ENCODE measurements at regions not wholly inside any gene's neighbourhood (a gene's known extent, or its start where the extent isn't known, plus 50 kb on each side); places are given as distances from the start of the nearest gene placed in this dataset.

DNA sequence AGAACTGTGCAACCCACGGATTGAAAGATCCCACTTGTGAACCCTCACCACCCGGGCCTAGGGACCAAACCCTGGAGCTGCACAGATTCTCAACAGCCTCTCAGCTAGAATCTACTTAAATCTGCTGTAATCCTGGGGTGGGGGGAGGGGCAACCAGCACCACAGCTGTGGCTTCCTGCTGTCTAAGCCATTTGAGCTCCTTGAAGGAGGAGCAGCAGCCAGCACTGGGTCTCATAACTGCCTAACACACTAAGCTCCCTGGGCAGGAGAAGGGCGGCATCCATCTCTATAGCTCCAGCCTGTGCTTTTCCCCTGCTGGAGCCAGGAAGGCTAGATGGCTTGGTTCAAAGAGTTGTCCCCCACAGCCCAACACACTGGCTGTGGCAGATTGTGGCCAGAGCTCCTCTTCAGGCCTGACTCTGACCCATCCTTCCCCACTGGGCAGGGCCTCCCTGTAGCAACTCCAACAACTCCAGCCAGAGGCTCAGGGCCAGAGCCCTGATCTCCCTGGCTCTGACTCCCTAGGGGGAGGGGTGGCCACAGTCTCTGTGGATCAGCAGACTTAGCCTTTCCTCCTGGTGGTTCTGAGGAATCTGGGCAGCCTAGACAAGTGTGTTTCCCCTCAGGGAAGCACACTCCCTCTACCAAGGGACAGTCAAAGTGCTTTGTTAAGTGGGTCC is 72.0 kb upstream of the C9orf72 start:
- H3K9me3 ChIP-seq (ENCODE audit: control insufficient read depth, insufficient read depth, low read length): no peaks in the 10 kb centered on the region
- no peak overlapping the region for H4K91ac ChIP-seq (ENCODE audit: insufficient read depth, low read depth, low read length)
- H3K27me3 ChIP-seq (ENCODE audit: control insufficient read depth, insufficient read depth, low read length): no peaks in the 10 kb centered on the region
- TF ChIP-seq POLR2A (IDR thresholded peaks at IDR 0.05; ENCODE audit: low read depth, low read length) (no peak), BHLHE40 (IDR thresholded peaks at IDR 0.05; ENCODE audit: low read depth, low read length) (no peak), MXI1 (IDR thresholded peaks at IDR 0.05; ENCODE audit: borderline replicate concordance, low read depth, low read length) (no peak), RAD21 (IDR thresholded peaks at IDR 0.05; ENCODE audit: low read length) (no peak), RCOR1 (IDR thresholded peaks at IDR 0.05; ENCODE audit: insufficient replicate concordance, low read length) (no peak)
- TF ChIP-seq, protein P1, sequence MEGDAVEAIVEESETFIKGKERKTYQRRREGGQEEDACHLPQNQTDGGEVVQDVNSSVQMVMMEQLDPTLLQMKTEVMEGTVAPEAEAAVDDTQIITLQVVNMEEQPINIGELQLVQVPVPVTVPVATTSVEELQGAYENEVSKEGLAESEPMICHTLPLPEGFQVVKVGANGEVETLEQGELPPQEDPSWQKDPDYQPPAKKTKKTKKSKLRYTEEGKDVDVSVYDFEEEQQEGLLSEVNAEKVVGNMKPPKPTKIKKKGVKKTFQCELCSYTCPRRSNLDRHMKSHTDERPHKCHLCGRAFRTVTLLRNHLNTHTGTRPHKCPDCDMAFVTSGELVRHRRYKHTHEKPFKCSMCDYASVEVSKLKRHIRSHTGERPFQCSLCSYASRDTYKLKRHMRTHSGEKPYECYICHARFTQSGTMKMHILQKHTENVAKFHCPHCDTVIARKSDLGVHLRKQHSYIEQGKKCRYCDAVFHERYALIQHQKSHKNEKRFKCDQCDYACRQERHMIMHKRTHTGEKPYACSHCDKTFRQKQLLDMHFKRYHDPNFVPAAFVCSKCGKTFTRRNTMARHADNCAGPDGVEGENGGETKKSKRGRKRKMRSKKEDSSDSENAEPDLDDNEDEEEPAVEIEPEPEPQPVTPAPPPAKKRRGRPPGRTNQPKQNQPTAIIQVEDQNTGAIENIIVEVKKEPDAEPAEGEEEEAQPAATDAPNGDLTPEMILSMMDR (conservative IDR thresholded peaks at IDR 0.05; ENCODE audit: low read depth, low read length): no peak
- TF ChIP-seq, protein P2, sequence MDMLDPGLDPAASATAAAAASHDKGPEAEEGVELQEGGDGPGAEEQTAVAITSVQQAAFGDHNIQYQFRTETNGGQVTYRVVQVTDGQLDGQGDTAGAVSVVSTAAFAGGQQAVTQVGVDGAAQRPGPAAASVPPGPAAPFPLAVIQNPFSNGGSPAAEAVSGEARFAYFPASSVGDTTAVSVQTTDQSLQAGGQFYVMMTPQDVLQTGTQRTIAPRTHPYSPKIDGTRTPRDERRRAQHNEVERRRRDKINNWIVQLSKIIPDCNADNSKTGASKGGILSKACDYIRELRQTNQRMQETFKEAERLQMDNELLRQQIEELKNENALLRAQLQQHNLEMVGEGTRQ (IDR thresholded peaks at IDR 0.05; ENCODE audit: low read depth, low read length): no peak
- TF ChIP-seq, protein P3, sequence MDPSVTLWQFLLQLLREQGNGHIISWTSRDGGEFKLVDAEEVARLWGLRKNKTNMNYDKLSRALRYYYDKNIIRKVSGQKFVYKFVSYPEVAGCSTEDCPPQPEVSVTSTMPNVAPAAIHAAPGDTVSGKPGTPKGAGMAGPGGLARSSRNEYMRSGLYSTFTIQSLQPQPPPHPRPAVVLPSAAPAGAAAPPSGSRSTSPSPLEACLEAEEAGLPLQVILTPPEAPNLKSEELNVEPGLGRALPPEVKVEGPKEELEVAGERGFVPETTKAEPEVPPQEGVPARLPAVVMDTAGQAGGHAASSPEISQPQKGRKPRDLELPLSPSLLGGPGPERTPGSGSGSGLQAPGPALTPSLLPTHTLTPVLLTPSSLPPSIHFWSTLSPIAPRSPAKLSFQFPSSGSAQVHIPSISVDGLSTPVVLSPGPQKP (IDR thresholded peaks at IDR 0.05; ENCODE audit: borderline replicate concordance, low read depth, low read length): no peak
- no peak overlapping the region for H3K14ac ChIP-seq (replicated peaks; ENCODE audit: low read depth, low read length)
- ATAC-seq (ENCODE audit: low read depth) (no peak), DNase-seq (no peak)
- no peak overlapping the region for H3K4me3 ChIP-seq (ENCODE audit: insufficient read depth, low read depth, low read length)
- BruUV-seq (replicated peaks): no TSS peak
- ChIA-PET CTCF (interaction anchor here (0.8 kb wide), 1 partner anchor 11 kb away, joined by 3 read pairs; no protein-coding TSS in a partner anchor), POLR2A (ENCODE audit: unreplicated experiment) (no interaction called here)
- no peak overlapping the region for H4K8ac ChIP-seq (ENCODE audit: low read depth in 2 of 2, low read length in 2 of 2)
- H2BK15ac ChIP-seq (ENCODE audit: low read depth, low read length): no peak overlapping the region
- H3K27ac ChIP-seq (ENCODE audit: insufficient read depth, low read length): no peak overlapping the region
- H2AFZ ChIP-seq (replicated peaks; ENCODE audit: low read length, poor library complexity): no peak overlapping the region
- no peaks in the 10 kb centered on the region for H3K79me1 ChIP-seq (ENCODE audit: low read depth in 1 of 2, low read length in 2 of 2)
- no peak overlapping the region for H3K4ac ChIP-seq (ENCODE audit: low read depth, low read length)
- no peak overlapping the region for H3K9ac ChIP-seq (ENCODE audit: low read depth, low read length)
- H3K9me1 ChIP-seq (ENCODE audit: insufficient read depth, low read length): no peaks in the 10 kb centered on the region
- H2BK20ac ChIP-seq (ENCODE audit: low read depth, low read length): no peak overlapping the region
- no peak overlapping the region for H3K18ac ChIP-seq (ENCODE audit: low read depth, low read length)
- H4K5ac ChIP-seq (ENCODE audit: low read depth, low read length): no peak overlapping the region
- H3K4me1 ChIP-seq (ENCODE audit: control insufficient read depth, insufficient read depth, low read length): no peaks in the 10 kb centered on the region
- H4K20me1 ChIP-seq (ENCODE audit: insufficient read depth, low read length): no peaks in the 10 kb centered on the region
- no peak overlapping the region for H2BK120ac ChIP-seq (ENCODE audit: low read depth, low read length)
- H2AK9ac ChIP-seq (replicated peaks; ENCODE audit: low read depth, low read length, poor library complexity): no peak overlapping the region
- no peak overlapping the region for H3K4me2 ChIP-seq (ENCODE audit: low read depth, low read length)
- in situ Hi-C loops (cut with MboI; ENCODE audit: low sequenced_read_pairs): no loop called here
- H2BK5ac ChIP-seq (ENCODE audit: low read depth, low read length, poor library complexity, severe bottlenecking): no peak overlapping the region
- no peaks in the 10 kb centered on the region for H3K36me3 ChIP-seq (ENCODE audit: control insufficient read depth, insufficient read depth, low read length)
- no CpG with 5 or more reads among the region's 3 CpGs for WGBS, 2 experiments (ENCODE audit: extremely low coverage in 2 of 2, insufficient read length in 1 of 2)
- dilution Hi-C loops (cut with HindIII; ENCODE audit: low sequenced_read_pairs, unreplicated experiment): no loop called here
- no peak overlapping the region for H2AK5ac ChIP-seq (ENCODE audit: low read depth, low read length)
- no peak overlapping the region for H3K23ac ChIP-seq (ENCODE audit: low read depth, low read length)
- intact Hi-C loops (cut with micrococcal nuclease): no loop called here
- H3K56ac ChIP-seq (ENCODE audit: extremely low read depth, insufficient read depth, low read length): no peak overlapping the region
